ENCODE measurements at regions not wholly inside any gene's neighbourhood (a gene's known extent, or its start where the extent isn't known, plus 50 kb on each side); places are given as distances from the start of the nearest gene placed in this dataset.
A peak's percentile ranks its signal among the peaks of the same experiment; 100 is the strongest.

DNA sequence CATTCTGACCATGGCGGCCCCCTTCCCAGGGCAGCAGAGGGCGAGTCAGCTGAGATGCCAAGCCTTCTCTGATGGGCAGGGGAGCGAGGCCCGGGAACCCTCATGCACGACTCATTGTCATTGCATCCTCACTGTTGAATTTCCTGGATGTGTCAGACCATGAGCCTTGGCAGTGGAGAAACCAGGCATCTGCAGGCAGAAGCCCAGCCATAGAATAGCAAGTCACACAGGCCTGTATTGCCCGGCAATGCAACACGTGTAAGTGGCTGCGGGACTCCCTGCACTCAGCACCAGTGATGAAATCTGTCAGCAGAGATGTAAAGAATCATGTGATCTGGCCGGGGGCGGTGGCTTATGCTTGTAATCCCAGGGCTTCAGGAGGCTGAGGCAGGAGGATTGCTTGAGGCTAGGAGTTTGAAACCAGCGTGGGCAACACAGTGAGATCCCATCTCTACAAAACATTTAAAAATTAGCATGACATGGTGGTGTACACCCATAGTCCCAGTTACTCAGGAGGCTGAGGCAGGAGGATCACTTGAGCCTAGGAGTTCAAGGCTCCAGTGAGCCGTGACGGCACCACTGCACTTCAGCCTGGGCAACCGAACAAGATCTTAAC lies 199.7 kb downstream of the KATNAL1 start:
- DNase-seq (ENCODE audit: low read depth) = peak; percentile 43

- no peak for DNase-seq (ENCODE audit: low read depth)
Observed at GRCh38 chr13:30107121-30107520, 200.2 kb downstream of the KATNAL1 start.

DNA sequence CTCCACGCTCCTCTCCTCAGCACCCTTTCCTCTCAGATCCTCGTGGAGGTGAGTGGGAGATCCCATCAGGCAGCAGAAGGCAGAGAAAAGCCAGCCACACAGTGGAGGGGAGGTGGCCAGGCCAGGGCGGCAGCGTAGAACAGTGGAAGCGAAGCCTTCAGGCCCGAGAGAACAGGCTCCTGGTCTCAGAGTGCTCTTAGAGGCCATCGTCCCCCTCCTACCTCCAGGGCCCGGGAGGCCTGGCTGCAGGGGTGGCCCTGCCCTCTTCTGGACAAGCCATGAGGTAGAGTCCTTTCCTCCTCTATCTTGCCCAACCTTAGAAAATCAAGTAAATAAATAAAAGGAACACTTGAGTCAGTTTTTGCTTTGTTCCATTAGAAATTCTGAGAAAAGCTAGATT lies 202.0 kb downstream of the KATNAL1 start:
- DNase-seq (ENCODE audit: low read depth) = peak; percentile 35

- no peak for DNase-seq (ENCODE audit: low read depth)
Observed at GRCh38 chr13:30103161-30103840, 204.1 kb downstream of the KATNAL1 start.

DNA sequence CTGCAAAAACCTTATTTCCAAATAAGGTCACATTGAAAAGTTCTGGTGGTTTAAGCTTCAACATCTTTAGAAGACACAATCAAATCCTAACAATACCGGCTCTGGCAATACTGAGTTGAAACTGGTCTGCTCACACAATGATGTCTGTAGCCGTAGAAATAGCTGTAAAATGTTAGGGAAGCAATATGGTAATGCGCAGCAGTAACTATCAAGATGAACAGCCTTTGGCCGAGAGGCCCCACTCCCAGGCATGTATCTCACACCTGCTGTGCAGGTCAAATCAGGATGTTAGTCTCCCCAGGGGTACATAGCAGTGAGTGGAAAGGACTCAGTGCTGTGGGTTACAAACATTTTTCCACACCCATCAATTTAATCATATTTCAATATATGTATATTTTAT lies 207.1 kb downstream of the KATNAL1 start:
- DNase-seq (ENCODE audit: low read depth) = no peak

GRCh38 chr13:30097701-30098100 lies 209.7 kb downstream of the KATNAL1 start:
- no peak for DNase-seq (ENCODE audit: low read depth)

DNA sequence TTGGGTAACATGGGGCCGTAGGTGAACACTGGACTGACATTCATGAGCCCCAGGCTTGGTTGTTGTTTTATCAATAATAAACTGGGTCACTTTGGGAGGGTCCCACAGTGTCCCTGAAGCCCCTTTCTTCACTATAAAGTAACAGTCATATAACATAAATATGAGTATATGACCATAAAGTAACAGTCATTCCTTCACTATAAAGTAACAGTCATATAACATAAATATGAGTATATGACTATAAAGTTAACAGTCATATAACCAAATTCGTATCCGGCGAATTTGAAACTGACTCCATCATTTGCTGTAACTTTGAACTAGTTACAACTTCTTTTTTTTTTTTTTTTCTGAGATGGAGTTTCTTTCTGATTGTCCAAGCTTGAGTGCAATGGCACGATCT lies 210.3 kb downstream of the KATNAL1 start:
- no peak for DNase-seq (ENCODE audit: low read depth)

- no peak for DNase-seq (ENCODE audit: low read depth)
Observed at GRCh38 chr13:30094015-30094414, 213.3 kb downstream of the KATNAL1 start.

DNA sequence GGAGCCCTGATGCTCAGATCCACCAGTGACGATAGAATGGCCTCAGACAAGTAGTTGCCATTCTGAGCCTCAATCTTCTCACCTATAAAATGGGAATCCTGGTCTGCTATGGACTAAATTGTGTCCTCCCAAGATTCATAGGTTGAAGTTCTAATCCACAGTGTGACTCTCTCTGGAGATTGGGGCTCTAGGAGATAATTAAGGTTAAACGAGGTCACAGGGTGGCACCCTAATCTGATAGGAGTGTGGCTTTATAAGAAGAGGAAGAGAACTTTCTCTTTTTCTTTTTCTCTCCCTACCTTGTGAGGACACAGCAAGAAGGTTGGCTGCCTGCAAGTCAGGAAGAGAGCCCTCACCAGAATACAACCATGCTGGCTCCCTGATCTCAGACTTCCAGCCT lies 214.1 kb downstream of the KATNAL1 start:
- no peak for DNase-seq (ENCODE audit: low read depth)

- no peak for DNase-seq (ENCODE audit: low read depth)
Observed at GRCh38 chr13:30091691-30092090, 215.7 kb downstream of the KATNAL1 start.

DNA sequence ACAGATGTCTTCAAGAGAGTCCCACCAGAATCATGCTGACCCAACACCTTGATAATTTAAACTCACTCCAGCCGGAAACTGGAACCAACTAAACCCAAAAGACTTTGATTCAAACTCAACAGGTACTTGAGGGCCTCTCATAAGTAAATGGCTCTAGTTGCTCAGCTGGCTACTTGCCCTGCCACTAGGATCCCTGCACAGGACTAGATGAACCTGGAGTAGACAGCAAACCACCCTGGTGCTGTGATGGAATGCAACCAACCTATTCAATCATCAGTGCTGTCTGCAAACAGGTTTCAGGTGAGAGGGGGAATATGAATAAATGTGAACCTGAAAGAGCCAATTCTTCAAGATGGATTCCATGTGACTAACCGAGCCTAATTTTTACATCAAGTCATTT lies 216.3 kb downstream of the KATNAL1 start:
- no peak for DNase-seq (ENCODE audit: low read depth)

DNA sequence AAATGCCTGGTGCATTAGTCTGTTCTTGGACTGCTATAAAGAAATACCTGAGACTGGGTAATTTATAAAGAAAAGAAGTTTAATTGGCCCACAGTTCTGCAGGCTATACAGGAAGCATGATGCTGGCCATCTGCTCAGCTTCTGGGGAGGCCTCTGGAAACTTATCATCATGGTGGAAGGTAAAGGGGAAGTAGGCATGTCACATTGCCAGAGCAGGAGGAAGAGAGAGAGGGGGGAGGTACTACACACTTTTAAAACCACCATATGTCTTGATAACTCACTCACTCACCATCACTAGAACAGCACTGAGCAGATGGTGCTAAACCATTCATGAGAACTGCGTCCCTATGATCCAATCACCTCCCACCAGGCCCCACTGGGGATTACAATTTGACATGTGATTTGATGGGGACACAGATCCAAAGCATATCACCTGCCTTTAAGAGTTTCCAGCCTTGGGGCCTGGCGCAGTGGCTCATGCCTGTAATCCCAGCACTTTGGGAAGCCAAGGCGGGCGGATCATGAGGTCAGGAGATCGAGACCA lies 219.0 kb downstream of the KATNAL1 start:
- DNase-seq (ENCODE audit: low read depth) = no peak

- no peak for DNase-seq (ENCODE audit: low read depth)
Observed at GRCh38 chr13:30085087-30085486, 222.3 kb downstream of the KATNAL1 start.

GRCh38 chr13:30082391-30082790 lies 225.0 kb downstream of the KATNAL1 start:
- no peak for DNase-seq (ENCODE audit: low read depth)

DNA sequence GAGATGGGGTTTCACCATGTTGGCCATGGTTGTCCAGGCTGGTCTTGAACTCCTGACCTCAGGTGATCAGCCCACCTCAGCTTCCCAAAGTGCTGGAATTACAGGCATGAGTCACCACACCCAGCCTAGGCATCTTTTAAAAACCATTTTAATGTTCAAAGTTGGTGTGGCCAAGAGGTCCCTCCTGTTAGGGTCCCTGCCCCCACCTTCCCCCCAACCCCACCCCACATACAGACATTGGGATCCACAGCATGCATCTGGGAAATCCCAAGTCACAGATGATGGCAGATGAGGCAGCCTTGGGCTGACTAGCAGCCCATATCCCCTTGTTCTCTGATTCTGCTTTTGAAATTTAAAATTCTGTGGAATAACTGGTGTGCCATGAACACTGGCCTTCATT lies 226.0 kb downstream of the KATNAL1 start:
- DNase-seq (ENCODE audit: low read depth) = no peak

DNA sequence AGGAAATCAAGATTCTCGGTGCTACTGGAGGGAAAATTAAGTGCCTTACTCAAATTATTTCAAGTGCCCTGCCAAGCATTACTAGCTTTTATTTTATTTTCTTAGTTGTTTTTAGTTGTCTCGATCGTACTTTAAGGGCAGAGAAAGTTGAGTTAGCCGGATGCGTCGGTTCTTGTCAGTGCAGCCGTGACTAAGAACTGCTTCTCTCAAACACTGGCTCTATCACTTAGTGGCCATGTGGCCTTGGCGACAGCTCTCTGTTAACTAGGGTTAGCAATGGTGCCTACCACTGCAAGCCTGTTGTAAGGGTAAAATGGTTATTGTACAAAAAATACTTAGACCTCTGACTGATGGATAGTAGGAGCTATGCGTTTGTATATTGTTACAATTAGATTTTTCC lies 227.8 kb downstream of the KATNAL1 start:
- DNase-seq (ENCODE audit: low read depth) = no peak

DNA sequence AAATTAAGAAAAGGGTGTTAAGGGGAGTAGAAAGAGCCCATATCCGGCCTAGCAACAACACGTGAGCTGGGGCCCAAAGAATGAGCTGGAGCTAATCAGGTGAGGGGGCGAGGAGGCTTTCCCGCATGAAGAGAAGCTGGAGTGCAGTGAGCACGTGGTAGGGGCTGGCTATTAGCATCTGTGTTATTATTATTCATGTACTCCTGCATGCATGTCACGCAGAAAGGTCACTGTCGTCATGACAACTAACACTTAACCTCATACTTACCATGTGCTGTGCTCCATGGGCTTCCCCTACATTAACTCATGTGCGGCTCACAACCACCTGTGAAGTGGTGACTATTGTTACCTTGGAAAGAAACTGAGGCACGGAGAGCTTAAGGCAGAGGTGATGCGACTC lies 227.6 kb upstream of the UBL3 start:
- no peak for DNase-seq (ENCODE audit: low read depth)

DNA sequence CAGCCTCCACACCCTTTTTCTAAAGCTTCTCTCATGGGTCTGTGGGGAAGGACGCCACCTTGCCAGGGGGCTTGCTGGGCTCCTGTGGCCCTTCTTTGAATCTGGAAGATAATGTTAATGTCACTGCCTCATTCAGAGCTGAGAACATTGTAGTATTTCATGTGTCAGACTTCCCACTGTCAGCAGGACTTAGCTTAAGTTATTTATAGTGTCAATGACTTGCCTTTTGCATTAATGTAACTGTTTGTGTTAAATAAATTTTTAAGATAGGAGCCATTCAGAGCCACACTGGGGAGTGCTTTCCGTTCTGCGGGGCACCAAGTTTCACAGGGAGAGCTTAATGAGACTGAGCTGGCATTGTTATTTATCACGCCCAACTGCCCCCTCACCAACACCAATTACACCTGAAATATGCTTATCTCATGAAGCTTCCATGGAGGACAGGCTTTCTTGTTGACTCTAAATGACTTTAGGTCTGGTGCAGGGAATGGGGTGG lies 226.9 kb upstream of the UBL3 start:
- DNase-seq (ENCODE audit: low read depth) = no peak

GRCh38 chr13:30074955-30075614 lies 224.7 kb upstream of the UBL3 start:
- no peak for DNase-seq (ENCODE audit: low read depth)

DNA sequence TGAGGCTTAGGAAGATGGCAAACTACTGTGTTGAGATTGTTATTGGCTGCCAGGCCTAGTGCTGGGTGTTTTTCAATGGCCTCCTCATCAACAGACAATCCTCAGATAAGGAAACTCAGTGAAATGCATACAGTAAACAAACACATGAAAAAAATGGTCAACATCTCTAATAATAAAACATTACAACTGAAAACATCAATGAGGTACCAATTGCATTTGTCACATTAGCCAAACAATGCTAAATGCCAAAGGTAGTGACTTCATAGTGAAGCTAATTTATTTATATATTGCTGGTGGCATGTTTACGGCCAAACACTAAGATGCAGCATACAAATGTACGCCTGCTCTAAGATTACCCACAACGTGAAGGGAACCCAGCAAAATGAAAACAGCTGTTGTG lies 224.0 kb upstream of the UBL3 start:
- DNase-seq (ENCODE audit: low read depth) = no peak

GRCh38 chr13:30072818-30073186 lies 222.4 kb upstream of the UBL3 start:
- no peak for DNase-seq (ENCODE audit: low read depth)

DNA sequence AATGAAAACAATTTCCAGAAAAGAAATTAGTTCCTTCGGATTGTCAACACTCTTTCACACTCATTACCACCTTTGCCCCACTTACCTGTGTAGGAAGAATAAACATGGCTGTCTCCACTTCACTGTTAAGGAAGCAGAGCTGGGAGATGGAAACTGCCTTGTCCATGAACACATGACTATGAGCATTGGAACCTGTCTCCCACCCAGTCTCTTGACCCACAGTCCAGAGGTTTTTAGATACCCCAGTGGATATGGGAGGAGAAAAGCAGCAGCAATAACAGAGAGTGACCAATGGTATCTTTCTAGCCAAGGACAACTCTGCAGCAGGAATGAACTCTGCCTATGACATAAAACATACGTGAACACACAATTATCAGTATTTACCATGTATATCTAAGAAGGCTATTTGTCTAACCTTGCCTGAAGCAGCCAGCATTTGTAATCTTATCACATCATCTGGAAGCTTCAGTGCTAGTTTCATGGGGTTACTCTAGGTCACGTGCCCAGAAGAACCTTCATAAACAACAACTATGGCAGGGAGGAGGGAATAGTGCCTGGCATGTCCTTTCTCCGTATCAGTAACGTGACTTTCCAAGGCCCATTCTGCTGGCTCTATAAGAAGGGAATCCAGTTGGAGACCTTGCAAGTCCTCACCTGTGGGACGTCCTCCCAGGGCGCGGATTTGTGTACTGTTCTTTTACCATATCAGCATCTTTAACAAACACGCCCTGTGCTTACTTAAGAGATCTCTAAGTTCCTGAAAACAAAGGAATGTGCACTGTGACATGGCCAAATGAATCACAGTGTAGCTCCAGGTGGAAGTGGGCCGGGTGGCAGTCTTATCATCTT lies 221.8 kb upstream of the UBL3 start:
- no peak for DNase-seq (ENCODE audit: low read depth)
